HEK293 (cell line): ENCODE measurements at regions not wholly inside any gene's neighbourhood (a gene's known extent, or its start where the extent isn't known, plus 50 kb on each side); places are given as distances from the start of the nearest gene placed in this dataset.

Experiments
- CTCF ChIA-PET: fragments of 350-600 bp; formaldehyde crosslinking; extraction: SDS; loops from one replicate; lab custom pipeline; 2021; ENCODE audit warnings: antibody characterized with exemption; lab: Yijun Ruan, JAX
- POLR2A ChIA-PET: fragments of 300-600 bp; formaldehyde crosslinking; extraction: SDS; loops from one replicate; lab custom pipeline; 2020; ENCODE audit warnings: antibody characterized with exemption, inconsistent platforms; lab: Yijun Ruan, JAX
- H3K27ac ChIP-seq: fragments of 200-500 bp; sonication (Bioruptor generic); 2 replicates; pipeline ENCODE4 v1.5.1; 2014; ENCODE audit warnings: low read depth, low read length, control low read depth, inconsistent platforms; ENCODE audit errors: extremely low read depth
- H3K36me3 ChIP-seq, 2 experiments: fragments of 200-500 bp in 1 of 2; sonication (Bioruptor generic) in 1 of 2; 1 replicate in 1 of 2; 2 replicates in 1 of 2; pipeline ENCODE4 v1.5.1; 2014 to 2017; ENCODE audit warnings: inconsistent platforms in 2 of 2, low read length in 2 of 2; ENCODE audit not compliant: control insufficient read depth in 2 of 2, insufficient read depth in 1 of 2
- H3K4me1 ChIP-seq: fragments of 200-500 bp; sonication (Bioruptor generic); 2 replicates; pipeline ENCODE4 v1.5.1; 2014; ENCODE audit warnings: mild to moderate bottlenecking, low read length, inconsistent platforms; ENCODE audit not compliant: control insufficient read depth, insufficient read depth
- H3K4me3 ChIP-seq: 2 replicates; pipeline ENCODE4 v1.5.1; 2011; ENCODE audit warnings: low read depth, mild to moderate bottlenecking, control low read depth, low read length, moderate library complexity
- H3K9me3 ChIP-seq: fragments of 200-500 bp; sonication (Bioruptor generic); 2 replicates; pipeline ENCODE4 v1.5.1; 2014; ENCODE audit warnings: low read depth, low read length, inconsistent platforms; ENCODE audit not compliant: control insufficient read depth, insufficient read depth
- GLI4 ChIP-seq: fragments of 450-650 bp; formaldehyde crosslinking; IDR thresholded peaks from 2 replicates; pipeline ENCODE4 v1.5.1; 2016; ENCODE audit warnings: missing biosample characterization, missing genetic modification characterization
- KLF1 ChIP-seq: fragments of 450-650 bp; formaldehyde crosslinking; IDR thresholded peaks from 2 replicates; pipeline ENCODE4 v1.5.1; 2016; ENCODE audit warnings: missing biosample characterization, missing genetic modification characterization
- KLF10 ChIP-seq: fragments of 450-650 bp; IDR thresholded peaks from 2 replicates; pipeline ENCODE4 v1.5.1; 2018; ENCODE audit warnings: missing biosample characterization, mild to moderate bottlenecking, missing genetic modification characterization
- KLF17 ChIP-seq: fragments of 450-650 bp; formaldehyde crosslinking; IDR thresholded peaks from 2 replicates; pipeline ENCODE4 v1.5.1; 2016; ENCODE audit warnings: missing biosample characterization, missing genetic modification characterization
- PATZ1 ChIP-seq: fragments of 450-650 bp; formaldehyde crosslinking; IDR thresholded peaks from 2 replicates; pipeline ENCODE4 v1.5.1; 2016; ENCODE audit warnings: missing biosample characterization, missing genetic modification characterization
- PRDM1 ChIP-seq: fragments of 450-650 bp; formaldehyde crosslinking; IDR thresholded peaks from 2 replicates; pipeline ENCODE4; 2016; ENCODE audit warnings: missing biosample characterization, missing genetic modification characterization
- PRDM2 ChIP-seq: fragments of 450-650 bp; formaldehyde crosslinking; IDR thresholded peaks from 2 replicates; pipeline ENCODE4 v1.5.1; 2016; ENCODE audit warnings: missing biosample characterization, missing genetic modification characterization, borderline replicate concordance
- SALL2 ChIP-seq: fragments of 450-650 bp; formaldehyde crosslinking; IDR thresholded peaks from 2 replicates; pipeline ENCODE4 v1.5.0; 2017; ENCODE audit warnings: missing biosample characterization, mild to moderate bottlenecking, missing genetic modification characterization, borderline replicate concordance
- ZFP3 ChIP-seq: fragments of 450-650 bp; formaldehyde crosslinking; IDR thresholded peaks from 2 replicates; pipeline ENCODE4 v1.5.1; 2016; ENCODE audit warnings: low read depth, missing biosample characterization, missing genetic modification characterization
- ZNF10 ChIP-seq: fragments of 450-650 bp; formaldehyde crosslinking; IDR thresholded peaks from 2 replicates; pipeline ENCODE4 v1.5.1; 2017; ENCODE audit warnings: missing biosample characterization, missing genetic modification characterization
- ZNF174 ChIP-seq: fragments of 450-650 bp; formaldehyde crosslinking; IDR thresholded peaks from 2 replicates; pipeline ENCODE4 v1.5.0; 2017; ENCODE audit warnings: missing biosample characterization, mild to moderate bottlenecking, missing genetic modification characterization
- ZNF324 ChIP-seq: fragments of 450-650 bp; formaldehyde crosslinking; IDR thresholded peaks from 2 replicates; pipeline ENCODE4 v1.5.1; 2016; ENCODE audit warnings: missing biosample characterization, missing genetic modification characterization
- ZNF354C ChIP-seq: fragments of 450-650 bp; formaldehyde crosslinking; IDR thresholded peaks from 2 replicates; pipeline ENCODE4 v1.5.1; 2016; ENCODE audit warnings: missing biosample characterization, missing genetic modification characterization, low read depth, borderline replicate concordance
- ZNF394 ChIP-seq: fragments of 450-650 bp; formaldehyde crosslinking; IDR thresholded peaks from 2 replicates; pipeline ENCODE4 v1.5.1; 2016; ENCODE audit warnings: missing biosample characterization, missing genetic modification characterization, mild to moderate bottlenecking, moderate library complexity, borderline replicate concordance
- ZNF449 ChIP-seq: fragments of 450-650 bp; formaldehyde crosslinking; IDR thresholded peaks from 2 replicates; pipeline ENCODE4 v1.5.1; 2017; ENCODE audit warnings: missing biosample characterization, mild to moderate bottlenecking, missing genetic modification characterization, moderate library complexity
- ZNF48 ChIP-seq: fragments of 450-650 bp; formaldehyde crosslinking; IDR thresholded peaks from 2 replicates; pipeline ENCODE4 v1.5.1; 2016; ENCODE audit warnings: missing biosample characterization, missing genetic modification characterization
- ZNF488 ChIP-seq: fragments of 450-650 bp; formaldehyde crosslinking; IDR thresholded peaks from 2 replicates; pipeline ENCODE4 v1.5.1; 2016; ENCODE audit warnings: missing biosample characterization, missing genetic modification characterization
- ZNF549 ChIP-seq: fragments of 450-650 bp; IDR thresholded peaks from 2 replicates; pipeline ENCODE4 v1.5.1; 2018; ENCODE audit warnings: missing biosample characterization, missing genetic modification characterization, mild to moderate bottlenecking, inconsistent platforms, moderate library complexity
- ZNF585B ChIP-seq: fragments of 450-650 bp; formaldehyde crosslinking; IDR thresholded peaks from 2 replicates; pipeline ENCODE4 v1.5.1; 2016; ENCODE audit warnings: missing biosample characterization, missing genetic modification characterization
- ZNF624 ChIP-seq: fragments of 450-650 bp; formaldehyde crosslinking; IDR thresholded peaks from 2 replicates; pipeline ENCODE4 v1.5.1; 2017; ENCODE audit warnings: missing biosample characterization, missing genetic modification characterization
- ZNF626 ChIP-seq: fragments of 450-650 bp; sonication (Bioruptor Pico); formaldehyde crosslinking; IDR thresholded peaks from 2 replicates; pipeline ENCODE4 v1.5.1; 2018; ENCODE audit warnings: missing biosample characterization, missing genetic modification characterization, inconsistent platforms
- ZNF629 ChIP-seq: fragments of 450-650 bp; formaldehyde crosslinking; IDR thresholded peaks from 2 replicates; pipeline ENCODE4 v1.5.1; 2017; ENCODE audit warnings: missing biosample characterization, missing genetic modification characterization
- ZNF639 ChIP-seq: fragments of 450-650 bp; formaldehyde crosslinking; IDR thresholded peaks from 2 replicates; pipeline ENCODE4 v1.5.1; 2016; ENCODE audit warnings: missing biosample characterization, missing genetic modification characterization
- ZNF670 ChIP-seq: fragments of 450-650 bp; formaldehyde crosslinking; IDR thresholded peaks from 2 replicates; pipeline ENCODE4 v1.5.1; 2016; ENCODE audit warnings: missing biosample characterization, missing genetic modification characterization, low read depth
- ZNF777 ChIP-seq: fragments of 450-650 bp; formaldehyde crosslinking; IDR thresholded peaks from 2 replicates; pipeline ENCODE4 v1.5.1; 2017; ENCODE audit warnings: missing biosample characterization, missing genetic modification characterization, borderline replicate concordance
- ZNF830 ChIP-seq: fragments of 450-650 bp; IDR thresholded peaks from 2 replicates; pipeline ENCODE4 v1.5.0; 2018; ENCODE audit warnings: missing biosample characterization, missing genetic modification characterization, low read depth, mild to moderate bottlenecking, moderate library complexity

GRCh38 chr2:189337656-189338055, 103.6 kb upstream of the WDR75 start (continued):
- TF ChIP-seq SALL2 (tag by site-specific recombination) (no peak), KLF17 (no peak), ZNF830 (tag by site-specific recombination) (no peak), ZNF394 (no peak), ZNF488 (tag by site-specific recombination) (no peak), PRDM2 (tag by site-specific recombination) (no peak), ZNF629 (tag by site-specific recombination) (no peak), ZNF777 (tag by site-specific recombination) (no peak), KLF10 (tag by site-specific recombination) (no peak), KLF1 (tag by site-specific recombination) (no peak), ZNF48 (tag by site-specific recombination) (no peak), ZNF174 (tag by site-specific recombination) (no peak), ZNF585B (no peak)

- H3K9me3 ChIP-seq: no peaks in the 10 kb centered on the region
- H3K27ac ChIP-seq: no peak overlapping the region
- no peaks in the 10 kb centered on the region for H3K4me1 ChIP-seq
- CTCF ChIA-PET: no interaction called here
- no peak overlapping the region for H3K4me3 ChIP-seq
- POLR2A ChIA-PET: no interaction called here
- H3K36me3 ChIP-seq: no peaks in the 10 kb centered on the region
- TF ChIP-seq ZNF624 (tag by site-specific recombination) (no peak), ZNF354C (tag by site-specific recombination) (no peak), PATZ1 (no peak), ZNF549 (no peak), ZNF670 (tag by site-specific recombination) (no peak), ZNF10 (tag by site-specific recombination) (no peak), ZNF394 (no peak), ZNF449 (no peak), ZFP3 (tag by site-specific recombination) (no peak), ZNF626 (tag by site-specific recombination) (no peak), PRDM1 (tag by site-specific recombination) (no peak), GLI4 (tag by site-specific recombination) (no peak), ZNF324 (tag by site-specific recombination) (no peak), ZNF639 (tag by site-specific recombination) (no peak), ZNF174 (tag by site-specific recombination) (no peak)
Measured at GRCh38 chr2:189338115-189338514, 103.2 kb upstream of the WDR75 start.
